ENCODE measurements at regions not wholly inside any gene's neighbourhood (a gene's known extent, or its start where the extent isn't known, plus 50 kb on each side); places are given as distances from the start of the nearest gene placed in this dataset.

- H3K27ac ChIP-seq = no peak overlapping the region
- H3K4me1 ChIP-seq = no peaks in the 10 kb centered on the region
- H3K9me3 ChIP-seq = no peaks in the 10 kb centered on the region
- no peaks in the 10 kb centered on the region for H3K27me3 ChIP-seq
- H3K36me3 ChIP-seq = no peaks in the 10 kb centered on the region
- TF ChIP-seq POLR2A (IDR thresholded peaks at IDR 0.05) = no peak
- no peak overlapping the region for H3K4me3 ChIP-seq
- intact Hi-C loops (cut with DNase I; ENCODE audit: low total_unique reads) = no loop called here
- no peak for DNase-seq (ENCODE audit: low spot score in 2 of 2)
These were observed 197.3 kb upstream of the PGRMC2 start for GRCh38 chr4:128484896-128485295.

GRCh38 chr4:128483816-128484215 is 196.2 kb upstream of the PGRMC2 start:
- Histone ChIP-seq H3K36me3 (no peaks in the 10 kb centered on the region), H3K9me3 (no peaks in the 10 kb centered on the region), H3K27ac (no peak overlapping the region), H3K4me3 (no peak overlapping the region), H3K27me3 (no peaks in the 10 kb centered on the region), H3K4me1 (no peaks in the 10 kb centered on the region)
- intact Hi-C loops (cut with DNase I; ENCODE audit: low total_unique reads) = no loop called here
- no peak for TF ChIP-seq POLR2A (IDR thresholded peaks at IDR 0.05)
- no peak for TF ChIP-seq CTCF (IDR thresholded peaks at IDR 0.05)
- no peak for TF ChIP-seq POLR2AphosphoS5 (IDR thresholded peaks at IDR 0.05)
- DNase-seq (ENCODE audit: low spot score in 2 of 2) = no peak

GRCh38 chr4:128483041-128483440 is 195.4 kb upstream of the PGRMC2 start:
- no peak overlapping the region for H3K27ac ChIP-seq

GRCh38 chr4:128481752-128482480 is 194.3 kb upstream of the PGRMC2 start:
- no peaks in the 10 kb centered on the region for H3K27me3 ChIP-seq
- TF ChIP-seq POLR2A (IDR thresholded peaks at IDR 0.05) (no peak), POLR2AphosphoS5 (IDR thresholded peaks at IDR 0.05) (no peak)
- H3K36me3 ChIP-seq = no peaks in the 10 kb centered on the region
- no peaks in the 10 kb centered on the region for H3K4me1 ChIP-seq
- intact Hi-C loops (cut with DNase I; ENCODE audit: low total_unique reads) = no loop called here
- H3K4me3 ChIP-seq = no peak overlapping the region
- DNase-seq (ENCODE audit: low spot score in 2 of 2) = no peak
- H3K9me3 ChIP-seq = no peaks in the 10 kb centered on the region
- no peak overlapping the region for H3K27ac ChIP-seq

More at GRCh38 chr4:128483041-128483440, 195.4 kb upstream of the PGRMC2 start:
- TF ChIP-seq POLR2A (IDR thresholded peaks at IDR 0.05) (no peak), POLR2AphosphoS5 (IDR thresholded peaks at IDR 0.05) (no peak), CTCF (IDR thresholded peaks at IDR 0.05) (no peak)
- Histone ChIP-seq H3K9me3 (no peaks in the 10 kb centered on the region), H3K27me3 (no peaks in the 10 kb centered on the region), H3K4me1 (no peaks in the 10 kb centered on the region), H3K36me3 (no peaks in the 10 kb centered on the region), H3K4me3 (no peak overlapping the region)
- no peak for DNase-seq (ENCODE audit: low spot score in 2 of 2)
- intact Hi-C loops (cut with DNase I; ENCODE audit: low total_unique reads) = no loop called here

- TF ChIP-seq POLR2AphosphoS5 (IDR thresholded peaks at IDR 0.05) = no peak
- no peak for TF ChIP-seq CTCF (IDR thresholded peaks at IDR 0.05)
- no peak for TF ChIP-seq POLR2A (IDR thresholded peaks at IDR 0.05)
- no peak overlapping the region for H3K4me3 ChIP-seq
- H3K27me3 ChIP-seq = no peaks in the 10 kb centered on the region
- no peak overlapping the region for H3K27ac ChIP-seq
- H3K4me1 ChIP-seq = no peaks in the 10 kb centered on the region
- H3K36me3 ChIP-seq = no peaks in the 10 kb centered on the region
- no peak for DNase-seq (ENCODE audit: low spot score in 2 of 2)
- intact Hi-C loops (cut with DNase I; ENCODE audit: low total_unique reads) = no loop called here
- H3K9me3 ChIP-seq = no peaks in the 10 kb centered on the region
These were observed 193.3 kb upstream of the PGRMC2 start for GRCh38 chr4:128480945-128481344.

- no peaks in the 10 kb centered on the region for H3K27me3 ChIP-seq
- no peaks in the 10 kb centered on the region for H3K9me3 ChIP-seq
- TF ChIP-seq CTCF (IDR thresholded peaks at IDR 0.05) = no peak
- no peak for TF ChIP-seq POLR2AphosphoS5 (IDR thresholded peaks at IDR 0.05)
- no peak for TF ChIP-seq POLR2A (IDR thresholded peaks at IDR 0.05)
- DNase-seq (ENCODE audit: low spot score in 2 of 2) = no peak
- no peaks in the 10 kb centered on the region for H3K36me3 ChIP-seq
- no peaks in the 10 kb centered on the region for H3K4me1 ChIP-seq
- no peak overlapping the region for H3K27ac ChIP-seq
- intact Hi-C loops (cut with DNase I; ENCODE audit: low total_unique reads) = no loop called here
- H3K4me3 ChIP-seq = no peak overlapping the region
These were observed 189.9 kb upstream of the PGRMC2 start for GRCh38 chr4:128477540-128477939.

Measured in breast epithelium (tissue), 4 donors.